Lower leg skin (tissue), 3 donors: ENCODE measurements at regions not wholly inside any gene's neighbourhood (a gene's known extent, or its start where the extent isn't known, plus 50 kb on each side); places are given as distances from the start of the nearest gene placed in this dataset.

Source experiments
- POLR2A ChIP-seq, 2 donors: fragments of 450-650 bp; IDR thresholded peaks; one replicate each; pipeline ENCODE4 v1.6.1; 2016 to 2017; ENCODE audit warnings: antibody characterized with exemption in 2 of 2, mild to moderate bottlenecking in 1 of 2, moderate library complexity in 1 of 2
- TF ChIP-seq, protein P1 (sequence below), 3 donors: fragments of 450-650 bp; IDR thresholded peaks; one replicate each; pipeline ENCODE4 v1.5.1; 2016; ENCODE audit warnings: antibody characterized with exemption in 3 of 3, mild to moderate bottlenecking in 3 of 3, moderate library complexity in 2 of 3

DNA sequence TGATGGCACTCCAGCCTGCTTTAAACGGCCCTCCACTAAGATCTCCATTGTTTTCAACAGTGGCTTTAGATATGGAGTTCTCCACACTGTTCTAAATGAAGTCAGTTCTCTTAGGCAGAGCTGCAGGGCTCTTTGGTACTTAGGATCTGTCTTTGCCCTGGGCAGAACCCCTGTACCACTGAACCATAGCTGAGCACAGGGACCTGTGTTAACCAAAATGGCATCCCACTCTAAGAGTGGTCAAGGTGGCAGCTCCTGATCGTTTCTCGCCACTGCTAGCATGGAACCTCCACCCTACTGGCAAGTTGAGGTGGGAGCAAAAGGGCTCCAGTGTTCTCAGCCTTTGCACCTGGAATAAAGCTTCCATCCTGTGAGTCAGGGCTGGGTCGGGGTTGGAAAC is 186.7 kb downstream of the TM2D1 start:
- TF ChIP-seq, protein P1, sequence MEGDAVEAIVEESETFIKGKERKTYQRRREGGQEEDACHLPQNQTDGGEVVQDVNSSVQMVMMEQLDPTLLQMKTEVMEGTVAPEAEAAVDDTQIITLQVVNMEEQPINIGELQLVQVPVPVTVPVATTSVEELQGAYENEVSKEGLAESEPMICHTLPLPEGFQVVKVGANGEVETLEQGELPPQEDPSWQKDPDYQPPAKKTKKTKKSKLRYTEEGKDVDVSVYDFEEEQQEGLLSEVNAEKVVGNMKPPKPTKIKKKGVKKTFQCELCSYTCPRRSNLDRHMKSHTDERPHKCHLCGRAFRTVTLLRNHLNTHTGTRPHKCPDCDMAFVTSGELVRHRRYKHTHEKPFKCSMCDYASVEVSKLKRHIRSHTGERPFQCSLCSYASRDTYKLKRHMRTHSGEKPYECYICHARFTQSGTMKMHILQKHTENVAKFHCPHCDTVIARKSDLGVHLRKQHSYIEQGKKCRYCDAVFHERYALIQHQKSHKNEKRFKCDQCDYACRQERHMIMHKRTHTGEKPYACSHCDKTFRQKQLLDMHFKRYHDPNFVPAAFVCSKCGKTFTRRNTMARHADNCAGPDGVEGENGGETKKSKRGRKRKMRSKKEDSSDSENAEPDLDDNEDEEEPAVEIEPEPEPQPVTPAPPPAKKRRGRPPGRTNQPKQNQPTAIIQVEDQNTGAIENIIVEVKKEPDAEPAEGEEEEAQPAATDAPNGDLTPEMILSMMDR (IDR thresholded peaks at IDR 0.05): no peak
- no peak for TF ChIP-seq POLR2A (IDR thresholded peaks at IDR 0.05)
